Glutamatergic neuron (in vitro differentiated cells): ENCODE measurements at regions not wholly inside any gene's neighbourhood (a gene's known extent, or its start where the extent isn't known, plus 50 kb on each side); places are given as distances from the start of the nearest gene placed in this dataset.

Experiments
- DNase-seq: peaks from one replicate; pipeline ENCODE4 v3.0.0; 2022
- H3K27ac Mint-ChIP-seq: one replicate; pipeline ENCODE4 v1.8.0; 2020; ENCODE audit warnings: mild to moderate bottlenecking, mixed read lengths, inconsistent platforms; ENCODE audit not compliant: unreplicated experiment
- H3K27me3 Mint-ChIP-seq: one replicate; pipeline ENCODE4 v1.8.0; 2020; ENCODE audit warnings: mild to moderate bottlenecking, moderate library complexity, mixed read lengths, inconsistent platforms; ENCODE audit not compliant: unreplicated experiment
- H3K36me3 Mint-ChIP-seq: one replicate; pipeline ENCODE4 v1.8.0; 2020; ENCODE audit warnings: mild to moderate bottlenecking, mixed read lengths, inconsistent platforms; ENCODE audit not compliant: unreplicated experiment
- H3K4me1 Mint-ChIP-seq: one replicate; pipeline ENCODE4 v1.8.0; 2020; ENCODE audit warnings: mild to moderate bottlenecking, low read depth, mixed read lengths, inconsistent platforms; ENCODE audit not compliant: unreplicated experiment
- H3K4me3 Mint-ChIP-seq: one replicate; pipeline ENCODE4 v1.8.0; 2020; ENCODE audit warnings: mild to moderate bottlenecking, mixed read lengths, inconsistent platforms; ENCODE audit not compliant: unreplicated experiment
- H3K9me3 Mint-ChIP-seq: one replicate; pipeline ENCODE4 v1.8.0; 2020; ENCODE audit warnings: mild to moderate bottlenecking, moderate library complexity, mixed read lengths, inconsistent platforms; ENCODE audit not compliant: unreplicated experiment
- TF ChIP-seq, protein P1 (sequence below): fragments of 200-600 bp; sonication (generic); IDR thresholded peaks from one replicate; pipeline ENCODE4 v1.5.0; 2021; ENCODE audit not compliant: partially characterized antibody, unreplicated experiment

DNA sequence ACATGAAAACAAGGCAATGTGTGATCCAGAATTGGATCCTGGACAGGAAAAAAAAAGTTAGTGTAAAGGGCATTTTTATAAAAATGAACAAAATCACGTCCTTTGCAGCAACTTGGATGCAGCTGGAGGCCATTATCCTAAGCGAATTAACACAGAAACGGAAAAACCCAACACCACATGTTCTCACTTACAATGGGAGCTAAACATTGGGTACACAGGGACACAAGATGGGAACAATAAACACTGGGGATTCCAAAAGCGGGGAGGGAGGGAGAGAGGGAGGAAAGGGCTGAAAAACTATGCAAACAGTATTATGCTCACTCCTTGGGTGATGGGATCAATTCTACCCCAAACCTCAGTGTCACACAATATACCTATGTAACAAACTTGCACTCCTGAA, 91.4 kb upstream of the BTBD3 start:
- no peaks in the 10 kb centered on the region for H3K27me3 Mint-ChIP-seq
- TF ChIP-seq, protein P1, sequence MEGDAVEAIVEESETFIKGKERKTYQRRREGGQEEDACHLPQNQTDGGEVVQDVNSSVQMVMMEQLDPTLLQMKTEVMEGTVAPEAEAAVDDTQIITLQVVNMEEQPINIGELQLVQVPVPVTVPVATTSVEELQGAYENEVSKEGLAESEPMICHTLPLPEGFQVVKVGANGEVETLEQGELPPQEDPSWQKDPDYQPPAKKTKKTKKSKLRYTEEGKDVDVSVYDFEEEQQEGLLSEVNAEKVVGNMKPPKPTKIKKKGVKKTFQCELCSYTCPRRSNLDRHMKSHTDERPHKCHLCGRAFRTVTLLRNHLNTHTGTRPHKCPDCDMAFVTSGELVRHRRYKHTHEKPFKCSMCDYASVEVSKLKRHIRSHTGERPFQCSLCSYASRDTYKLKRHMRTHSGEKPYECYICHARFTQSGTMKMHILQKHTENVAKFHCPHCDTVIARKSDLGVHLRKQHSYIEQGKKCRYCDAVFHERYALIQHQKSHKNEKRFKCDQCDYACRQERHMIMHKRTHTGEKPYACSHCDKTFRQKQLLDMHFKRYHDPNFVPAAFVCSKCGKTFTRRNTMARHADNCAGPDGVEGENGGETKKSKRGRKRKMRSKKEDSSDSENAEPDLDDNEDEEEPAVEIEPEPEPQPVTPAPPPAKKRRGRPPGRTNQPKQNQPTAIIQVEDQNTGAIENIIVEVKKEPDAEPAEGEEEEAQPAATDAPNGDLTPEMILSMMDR, result no peak
- H3K4me1 Mint-ChIP-seq, result no peaks in the 10 kb centered on the region
- no peak overlapping the region for H3K4me3 Mint-ChIP-seq
- no peak overlapping the region for H3K27ac Mint-ChIP-seq
- no peaks in the 10 kb centered on the region for H3K36me3 Mint-ChIP-seq
- H3K9me3 Mint-ChIP-seq, result no peaks in the 10 kb centered on the region
- no peak for DNase-seq

- Mint-ChIP-seq H3K4me1 (no peaks in the 10 kb centered on the region), H3K4me3 (no peak overlapping the region), H3K27ac (no peak overlapping the region), H3K9me3 (no peaks in the 10 kb centered on the region), H3K36me3 (no peaks in the 10 kb centered on the region), H3K27me3 (no peaks in the 10 kb centered on the region)
- TF ChIP-seq, protein P1, result no peak
- DNase-seq, result no peak
These were observed 85.3 kb upstream of the BTBD3 start for GRCh38 chr20:11832397-11832796.

- no peak for DNase-seq
- TF ChIP-seq, protein P1, result no peak
- Mint-ChIP-seq H3K4me1 (no peaks in the 10 kb centered on the region), H3K36me3 (no peaks in the 10 kb centered on the region), H3K27ac (no peak overlapping the region), H3K27me3 (no peaks in the 10 kb centered on the region), H3K4me3 (no peak overlapping the region), H3K9me3 (no peaks in the 10 kb centered on the region)
These were observed 84.8 kb upstream of the BTBD3 start for GRCh38 chr20:11832851-11833250.

DNA sequence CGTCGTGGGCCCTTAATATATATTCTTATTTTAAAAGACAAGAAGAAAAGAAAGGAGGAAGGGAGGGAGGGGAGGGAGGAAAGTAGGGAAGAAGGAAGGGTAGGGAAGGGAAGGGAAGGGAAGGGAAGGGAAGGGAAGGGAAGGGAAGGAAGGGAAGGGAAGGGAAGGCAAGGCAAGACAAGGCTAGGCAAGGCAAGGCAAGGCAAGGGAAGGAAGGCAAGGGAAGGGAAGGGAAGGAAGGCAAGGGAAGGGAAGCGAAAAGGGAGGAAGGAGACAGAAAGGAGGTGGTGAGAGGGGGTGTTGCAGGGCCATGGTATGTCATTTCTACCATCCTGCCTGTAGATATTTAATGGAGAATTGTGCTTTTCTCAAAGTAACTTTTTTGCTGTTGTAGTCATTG, 83.9 kb upstream of the BTBD3 start:
- no peaks in the 10 kb centered on the region for H3K4me1 Mint-ChIP-seq
- no peak overlapping the region for H3K4me3 Mint-ChIP-seq
- no peak overlapping the region for H3K27ac Mint-ChIP-seq
- TF ChIP-seq, protein P1, result no peak
- H3K9me3 Mint-ChIP-seq, result no peaks in the 10 kb centered on the region
- no peaks in the 10 kb centered on the region for H3K27me3 Mint-ChIP-seq
- no peaks in the 10 kb centered on the region for H3K36me3 Mint-ChIP-seq
- no peak for DNase-seq

GRCh38 chr20:11838076-11838636, 79.5 kb upstream of the BTBD3 start:
- TF ChIP-seq, protein P1, result no peak
- no peaks in the 10 kb centered on the region for H3K4me1 Mint-ChIP-seq
- no peaks in the 10 kb centered on the region for H3K9me3 Mint-ChIP-seq
- no peak for DNase-seq
- no peaks in the 10 kb centered on the region for H3K36me3 Mint-ChIP-seq
- H3K27ac Mint-ChIP-seq, result no peak overlapping the region
- H3K4me3 Mint-ChIP-seq, result no peak overlapping the region
- no peaks in the 10 kb centered on the region for H3K27me3 Mint-ChIP-seq
